HG03378 (cell line): ENCODE measurements at regions not wholly inside any gene's neighbourhood (a gene's known extent, or its start where the extent isn't known, plus 50 kb on each side); places are given as distances from the start of the nearest gene placed in this dataset.

Experiments
- ATAC-seq: cut with Tn5 transposase; IDR thresholded peaks from one replicate; pipeline ENCODE4 v1.9.1; 2021; ENCODE audit warnings: mild to moderate bottlenecking, moderate library complexity; ENCODE audit not compliant: unreplicated experiment

DNA sequence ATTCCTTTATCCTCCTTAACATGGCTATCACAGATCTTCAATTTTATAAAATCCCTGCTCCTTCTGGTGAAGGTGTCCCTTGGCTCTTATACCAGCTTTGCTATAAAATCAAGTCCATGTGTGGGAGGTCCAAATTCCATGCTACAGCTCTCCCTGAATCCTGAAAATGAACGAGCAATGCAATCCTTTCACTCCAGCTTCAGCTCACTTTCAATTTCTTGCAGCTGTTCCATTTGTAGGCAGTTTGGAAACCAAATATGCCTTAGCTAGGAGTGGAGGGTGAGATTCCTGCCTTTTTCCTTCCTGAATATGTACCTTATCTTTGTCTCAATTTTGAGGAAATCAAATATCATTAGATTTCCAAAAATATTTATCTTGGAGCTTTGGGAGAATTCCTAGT lies 402.6 kb downstream of the TTLL7 start:
- no peak for ATAC-seq

DNA sequence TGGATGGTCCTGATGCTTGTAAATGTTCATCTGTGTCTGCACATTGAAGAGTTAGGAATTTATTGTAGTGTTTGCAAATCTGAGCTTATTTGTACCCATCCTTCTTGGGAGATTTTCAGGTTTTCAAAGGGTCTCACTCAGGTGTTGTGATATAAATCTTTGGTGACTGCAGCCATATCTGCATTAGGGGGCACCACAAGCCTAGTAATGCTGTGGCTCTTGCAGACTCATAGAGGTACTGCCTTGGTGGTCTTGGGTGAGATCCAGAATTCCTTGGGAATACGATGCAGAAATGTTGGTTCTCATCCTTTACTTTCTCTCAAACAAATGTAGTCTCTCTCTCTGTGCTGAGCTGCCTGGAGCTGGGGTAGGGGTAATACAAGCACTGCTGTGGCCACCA lies 405.9 kb downstream of the TTLL7 start:
- ATAC-seq: no peak

DNA sequence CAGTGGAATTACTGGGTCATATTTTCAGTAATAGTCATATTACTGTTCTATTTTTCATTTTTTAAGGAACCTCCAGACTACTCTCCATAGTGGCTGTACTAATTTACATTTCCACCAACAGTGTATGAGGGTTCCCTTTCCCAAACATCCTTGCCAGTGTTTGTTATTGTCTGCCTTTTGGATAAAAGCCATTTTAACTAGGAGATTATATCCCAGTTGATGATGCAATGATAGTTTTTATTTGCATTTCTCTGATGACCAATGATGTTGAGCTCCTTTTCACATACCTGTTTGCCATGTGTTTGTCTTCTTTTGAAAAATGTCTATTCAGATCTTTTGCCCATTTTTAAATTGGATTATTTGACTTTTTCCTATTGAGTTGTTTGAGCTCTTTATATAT lies 410.8 kb downstream of the TTLL7 start:
- ATAC-seq: no peak

- ATAC-seq: no peak
These were observed 415.4 kb downstream of the TTLL7 start for GRCh38 chr1:83583351-83584014.

DNA sequence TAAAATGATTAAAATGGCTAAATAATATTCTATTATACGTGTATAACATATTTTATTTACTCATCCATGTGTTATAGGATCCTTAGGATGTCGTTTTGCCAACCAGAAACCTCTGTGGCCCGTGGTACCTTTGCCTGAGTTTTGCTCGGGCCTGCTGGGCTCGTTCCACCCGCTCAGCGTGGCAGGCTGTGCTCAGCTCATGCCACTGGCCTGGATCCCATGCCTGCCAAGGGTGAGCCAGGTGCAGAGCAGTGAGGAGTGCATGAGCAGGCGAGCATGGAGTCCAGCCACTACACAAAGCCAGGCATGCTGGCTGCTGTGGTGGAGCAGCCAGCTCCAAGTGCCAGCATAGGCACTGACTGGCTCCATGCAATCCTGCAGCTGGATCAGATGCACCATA lies 417.2 kb downstream of the TTLL7 start:
- ATAC-seq: no peak

- no peak for ATAC-seq
These were observed 424.1 kb downstream of the TTLL7 start for GRCh38 chr1:83574791-83575190.

DNA sequence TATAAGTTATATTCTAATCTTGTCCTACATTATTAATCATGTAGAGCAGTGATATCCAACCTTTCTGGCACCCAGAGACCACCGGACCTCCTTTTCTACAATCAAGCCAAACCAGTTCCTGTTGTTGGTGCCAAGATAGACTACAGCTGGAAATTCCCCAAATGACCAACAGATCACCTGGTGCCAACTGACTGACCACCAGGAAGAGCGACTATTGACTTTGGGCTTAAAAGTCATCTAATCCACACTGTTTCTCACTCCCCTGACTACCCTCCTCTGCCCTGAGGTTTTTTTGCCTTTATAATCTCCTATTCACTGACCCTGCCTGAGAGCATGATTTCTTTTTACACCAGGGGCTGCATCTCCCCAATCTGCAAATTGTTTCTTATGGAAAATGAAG lies 425.2 kb downstream of the TTLL7 start:
- ATAC-seq: no peak

DNA sequence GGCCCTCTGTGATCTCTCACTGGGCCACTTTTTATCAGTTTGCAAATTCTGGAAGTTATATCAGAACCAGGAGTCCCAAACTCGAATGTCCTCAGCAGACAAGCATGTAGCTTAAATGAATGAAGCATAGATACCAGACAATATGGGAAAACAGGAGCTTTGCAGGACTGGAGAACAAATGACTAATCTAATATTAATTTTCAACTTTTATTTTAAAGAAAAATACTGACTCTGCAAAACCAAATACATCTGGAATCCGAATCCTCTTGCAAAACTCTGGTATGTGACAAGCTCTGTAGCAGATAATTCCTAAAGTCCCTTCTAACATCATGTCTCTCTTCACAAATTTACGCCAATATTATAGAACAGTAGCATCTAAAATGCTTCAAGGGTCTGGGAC lies 427.4 kb downstream of the TTLL7 start:
- no peak for ATAC-seq

DNA sequence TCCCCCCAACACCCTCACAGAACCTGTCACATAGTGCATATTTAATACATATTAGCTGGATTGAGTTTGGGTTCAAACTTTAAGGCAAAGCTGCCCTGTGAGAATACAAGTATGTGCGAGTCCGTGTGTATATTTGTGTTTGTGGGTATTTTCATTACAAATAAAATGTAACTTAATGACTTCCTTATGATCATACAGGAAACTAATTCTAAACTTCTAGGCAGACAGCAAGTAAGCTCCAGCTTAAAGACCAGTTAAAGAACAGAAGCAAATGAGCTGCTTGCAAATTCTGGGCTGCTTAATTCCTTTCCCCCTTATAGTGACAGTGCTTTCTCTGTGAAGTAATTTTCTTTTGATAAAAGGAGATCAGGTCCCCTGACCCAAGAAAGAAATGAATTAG lies 437.6 kb downstream of the TTLL7 start:
- no peak for ATAC-seq

- ATAC-seq: no peak
These were observed 439.6 kb downstream of the TTLL7 start for GRCh38 chr1:83559129-83559840.

DNA sequence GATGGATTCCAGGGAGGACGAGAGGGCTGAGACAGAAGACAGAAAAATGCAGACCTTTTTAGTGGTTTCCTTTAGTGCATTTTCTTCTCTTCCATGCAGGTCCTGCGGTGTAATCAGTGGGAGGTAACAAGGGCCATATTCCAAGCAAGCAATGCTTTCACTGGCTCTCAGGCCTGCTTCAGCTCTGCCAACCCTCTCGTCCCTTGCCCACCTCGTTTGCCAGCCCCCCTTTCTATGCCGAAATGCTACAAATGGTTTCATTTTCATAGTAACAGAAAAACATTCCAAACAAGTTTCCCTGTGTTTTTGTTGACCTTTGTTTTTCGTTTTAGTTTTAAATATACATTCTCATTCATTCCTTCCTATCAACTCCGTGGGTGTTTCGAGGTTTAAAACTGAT lies 443.1 kb downstream of the TTLL7 start:
- ATAC-seq: no peak

DNA sequence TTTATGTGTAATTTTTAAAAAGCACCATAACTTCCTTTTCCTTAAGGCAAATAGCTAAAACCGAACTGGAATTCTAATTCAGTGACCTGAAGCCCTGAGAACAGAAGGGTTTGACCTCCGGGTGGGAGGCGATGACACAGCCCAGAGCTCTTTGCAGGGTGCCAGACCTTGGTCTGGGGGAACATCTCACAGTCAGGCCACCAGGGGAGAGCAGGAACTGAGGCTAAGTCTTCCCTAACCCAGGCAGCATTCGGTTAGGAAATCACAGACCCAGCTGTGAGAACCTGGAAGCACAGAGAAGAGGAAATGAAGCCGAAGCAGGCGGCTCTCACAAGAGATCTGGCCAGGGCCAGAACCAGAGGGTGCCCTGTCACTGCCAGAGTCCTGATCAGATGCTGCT lies 444.8 kb downstream of the TTLL7 start:
- no peak for ATAC-seq

DNA sequence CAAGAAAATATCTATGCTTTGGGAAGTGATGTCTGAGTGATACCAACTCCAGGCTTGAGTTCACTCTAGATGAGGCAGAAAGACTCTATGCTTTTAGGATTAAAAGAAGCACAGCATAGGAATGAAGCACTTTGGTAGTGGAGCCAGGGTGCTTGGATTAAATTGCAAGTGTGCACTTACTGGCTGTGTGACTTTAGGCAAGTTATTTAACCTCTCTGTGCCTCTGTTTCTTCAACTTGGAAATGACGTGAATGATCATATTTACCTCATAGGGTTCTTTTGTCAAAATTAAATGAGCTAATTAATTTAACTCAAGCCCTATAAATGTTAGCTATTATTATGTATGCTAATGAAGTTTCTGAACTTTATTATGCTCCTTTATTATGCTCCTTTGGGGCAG lies 446.1 kb downstream of the TTLL7 start:
- ATAC-seq: no peak

- no peak for ATAC-seq
These were observed 450.6 kb downstream of the TTLL7 start for GRCh38 chr1:83548311-83548710.

GRCh38 chr1:83547901-83548300 lies 451.0 kb downstream of the TTLL7 start:
- no peak for ATAC-seq

DNA sequence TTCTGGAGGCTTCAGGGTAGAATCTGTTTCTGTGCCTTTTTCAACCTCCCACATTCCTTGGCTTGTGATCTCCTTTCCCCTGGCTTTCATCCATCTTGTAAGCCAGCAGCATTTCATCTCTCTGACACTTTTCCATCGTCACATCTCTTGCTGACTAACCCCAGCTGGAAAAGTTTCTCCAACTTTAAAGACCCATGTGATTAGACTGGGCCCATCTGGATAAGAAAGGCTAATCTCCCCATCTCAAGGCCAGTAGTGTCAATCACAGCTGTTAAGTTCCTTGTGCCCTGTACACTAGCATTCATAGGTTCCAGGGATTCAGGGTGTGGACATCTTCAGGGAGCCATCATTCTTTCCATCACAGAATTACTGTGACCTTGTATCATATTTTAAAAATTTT lies 452.1 kb downstream of the TTLL7 start:
- ATAC-seq: no peak

GRCh38 chr1:83545066-83545862 lies 453.7 kb downstream of the TTLL7 start:
- ATAC-seq: no peak

GRCh38 chr1:83543222-83543973 lies 455.5 kb downstream of the TTLL7 start:
- no peak for ATAC-seq

DNA sequence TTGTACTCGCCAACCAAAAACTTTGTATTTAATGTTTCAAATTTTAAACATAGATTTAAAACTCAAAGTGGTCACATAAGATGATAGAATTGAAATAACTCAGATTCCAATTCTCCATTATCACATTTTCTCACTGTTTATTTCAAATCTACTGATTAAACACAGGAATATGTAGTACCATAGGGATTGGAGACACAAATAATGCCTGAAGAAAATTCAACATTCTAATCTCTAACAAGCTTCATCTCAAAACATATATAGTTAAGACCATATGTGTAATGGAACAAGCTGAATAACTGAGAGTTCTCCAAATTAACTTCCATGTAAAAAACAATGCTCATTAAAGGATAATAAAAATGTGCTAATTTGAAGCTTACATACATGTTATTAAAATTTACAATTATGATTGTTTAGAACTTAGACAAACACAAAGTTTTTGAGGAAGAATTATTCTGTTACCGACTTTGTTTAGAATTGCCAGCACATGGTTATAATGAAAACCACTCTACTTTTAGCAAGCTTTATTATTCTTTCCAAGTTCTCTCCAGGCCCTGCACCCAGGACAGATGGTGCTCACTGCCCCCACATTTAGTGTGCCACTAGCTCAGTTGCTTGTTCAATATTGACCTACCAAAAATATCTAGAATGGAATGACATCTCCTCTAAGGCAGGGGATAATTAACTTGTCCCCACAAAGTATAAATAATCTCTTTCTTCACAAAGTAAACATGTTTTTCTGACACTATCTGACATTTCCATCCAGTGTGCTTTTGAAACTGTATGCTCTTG lies 467.2 kb downstream of the TTLL7 start:
- ATAC-seq: no peak

DNA sequence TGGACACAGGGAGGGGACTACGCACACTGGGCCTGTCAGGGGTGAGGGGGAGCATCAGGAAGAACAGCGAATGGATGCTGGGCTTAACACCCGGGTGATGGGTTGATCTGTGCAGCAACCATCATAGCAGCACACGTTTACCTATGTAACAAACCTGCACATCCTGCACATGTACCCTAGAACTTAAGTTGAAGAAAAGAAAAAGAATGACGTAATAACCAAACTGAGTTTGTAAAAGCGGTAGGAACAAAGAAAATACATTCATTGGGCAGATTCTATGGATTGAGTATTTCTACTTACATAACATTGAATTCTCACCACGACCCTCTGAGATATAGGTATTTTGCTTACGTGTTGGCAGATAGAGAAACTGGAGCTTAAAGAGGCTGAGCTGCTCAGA lies 468.4 kb downstream of the TTLL7 start:
- ATAC-seq: no peak

DNA sequence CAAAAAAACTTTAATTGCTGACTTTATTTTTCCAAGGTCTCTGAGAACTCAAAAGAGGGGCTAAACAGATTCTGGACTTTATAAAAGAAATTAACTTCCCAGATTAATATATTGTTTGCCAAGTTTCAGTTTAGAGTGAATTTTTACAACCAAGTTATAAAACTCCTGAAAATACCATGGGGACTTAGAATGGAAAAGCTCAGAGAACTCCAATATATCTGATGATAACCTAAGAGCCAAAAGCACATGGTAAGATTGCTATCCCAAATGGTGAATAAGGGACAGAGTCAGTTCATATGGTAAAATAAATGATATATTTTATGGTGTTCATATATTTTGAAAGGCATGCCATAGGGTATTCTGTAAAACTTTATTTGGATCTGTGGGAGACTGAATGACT lies 470.9 kb downstream of the TTLL7 start:
- ATAC-seq: no peak
